GM18868 (cell line): ENCODE measurements at regions not wholly inside any gene's neighbourhood (a gene's known extent, or its start where the extent isn't known, plus 50 kb on each side); places are given as distances from the start of the nearest gene placed in this dataset.
A peak's percentile ranks its signal among the peaks of the same experiment; 100 is the strongest.
"Not testable (repeated sequence)": the region's sequence is repeated elsewhere in the genome, so short reads cannot be mapped to it uniquely, and the experiment has no call there.

Source experiments
- ATAC-seq: cut with Tn5 transposase; IDR thresholded peaks from one replicate; pipeline ENCODE4 v1.9.1; 2021; ENCODE audit warnings: mild to moderate bottlenecking, moderate library complexity; ENCODE audit not compliant: unreplicated experiment

- no peak for ATAC-seq
Observed at GRCh38 chr13:33340631-33341030, 55.1 kb upstream of the STARD13 start.

GRCh38 chr13:33341861-33342452 lies 56.4 kb upstream of the STARD13 start:
- no peak for ATAC-seq

DNA sequence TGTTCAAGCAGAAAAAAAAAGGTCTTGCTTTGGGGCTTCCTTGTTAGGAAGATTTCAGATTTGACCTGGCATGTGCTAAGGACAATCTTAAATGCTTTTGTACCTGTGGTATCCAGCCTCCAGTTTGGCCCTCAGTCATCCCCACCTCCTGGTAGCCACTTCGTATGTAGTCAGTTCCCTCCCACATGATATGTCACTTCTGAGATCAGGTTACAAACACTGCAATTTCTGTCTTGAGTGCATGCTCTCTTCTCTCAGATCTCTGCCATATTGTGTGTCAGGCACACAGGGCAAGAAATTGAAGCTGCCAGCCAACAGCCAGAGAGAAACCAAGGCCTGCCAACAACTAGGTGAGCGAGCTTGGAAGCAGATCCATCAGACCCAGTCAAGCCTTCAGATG lies 60.3 kb upstream of the STARD13 start:
- no peak for ATAC-seq

DNA sequence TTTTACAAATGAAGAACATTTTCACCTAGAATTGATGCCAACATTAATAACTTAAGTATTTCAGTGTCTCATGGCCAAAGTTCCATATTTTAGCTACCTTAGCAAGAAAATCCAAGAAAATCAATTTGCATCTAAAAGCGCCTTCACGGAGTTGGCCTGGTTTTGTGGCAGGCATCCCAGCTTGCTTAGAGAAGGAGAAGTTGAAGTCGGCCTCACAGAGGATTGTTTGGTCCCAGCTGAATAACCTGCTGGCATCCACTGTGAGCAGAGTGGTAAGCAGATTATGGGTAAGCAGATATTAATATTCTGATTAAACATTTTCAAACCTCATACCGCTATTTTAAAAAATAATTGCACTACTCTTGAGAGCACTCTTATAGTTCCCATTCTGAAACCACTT lies 62.3 kb upstream of the STARD13 start:
- ATAC-seq: no peak

GRCh38 chr13:33348366-33348765 lies 62.8 kb upstream of the STARD13 start:
- ATAC-seq: no peak

DNA sequence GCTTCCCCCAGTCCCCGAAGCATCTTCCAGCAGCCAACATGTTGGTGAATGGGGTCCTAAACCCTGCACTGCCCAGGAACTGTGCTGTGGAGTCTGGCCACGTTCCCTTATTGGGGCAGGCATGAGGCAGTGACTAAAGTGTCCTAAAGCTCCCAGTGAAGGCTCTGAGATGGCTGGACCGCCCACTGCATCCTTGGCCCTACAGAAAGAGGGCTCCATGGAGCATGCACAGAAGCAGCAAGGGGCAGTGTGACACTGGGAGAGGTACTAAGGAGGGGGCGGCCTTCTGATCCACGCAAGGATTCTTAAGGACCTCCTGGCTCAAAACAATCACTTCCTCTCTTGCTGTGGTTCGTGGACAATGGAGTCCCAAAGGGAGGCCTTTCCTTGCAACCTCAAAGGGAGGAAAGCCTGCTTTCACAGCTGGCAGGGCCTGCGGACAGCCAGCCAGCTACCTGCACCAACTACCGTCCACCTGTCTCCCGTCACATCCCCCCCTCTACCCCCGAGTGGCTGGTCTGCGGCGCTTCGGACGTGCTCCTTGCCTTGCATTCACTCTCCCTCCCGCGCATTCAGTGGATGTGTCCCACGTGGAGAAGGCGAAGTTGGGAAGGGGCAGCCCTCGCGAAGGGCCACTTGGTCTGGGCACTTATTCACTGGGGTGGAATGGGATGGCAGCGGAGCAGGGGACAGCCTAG lies 63.9 kb upstream of the STARD13 start:
- no peak for ATAC-seq

- no peak for ATAC-seq
Observed at GRCh38 chr13:33349986-33350826, 64.7 kb upstream of the STARD13 start.

DNA sequence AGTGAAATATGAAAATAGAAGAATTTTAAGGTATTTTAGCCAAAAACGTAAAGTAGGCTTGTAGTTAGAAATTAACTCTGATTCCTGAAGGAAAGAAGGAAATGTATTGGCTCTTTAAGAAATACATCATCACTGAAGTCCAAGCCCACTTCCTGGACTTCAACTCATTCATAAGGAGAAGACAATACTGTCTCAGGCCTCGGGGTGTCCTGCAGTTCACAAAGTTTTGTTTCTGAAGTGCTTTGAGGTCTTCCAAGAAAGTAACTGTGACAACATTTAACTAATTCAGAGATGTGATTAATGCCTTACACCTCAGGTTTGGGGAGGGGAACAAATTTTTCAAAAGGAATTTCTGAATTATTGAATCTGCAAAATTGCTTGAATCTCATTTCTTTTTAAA lies 65.8 kb upstream of the STARD13 start:
- ATAC-seq: no peak

DNA sequence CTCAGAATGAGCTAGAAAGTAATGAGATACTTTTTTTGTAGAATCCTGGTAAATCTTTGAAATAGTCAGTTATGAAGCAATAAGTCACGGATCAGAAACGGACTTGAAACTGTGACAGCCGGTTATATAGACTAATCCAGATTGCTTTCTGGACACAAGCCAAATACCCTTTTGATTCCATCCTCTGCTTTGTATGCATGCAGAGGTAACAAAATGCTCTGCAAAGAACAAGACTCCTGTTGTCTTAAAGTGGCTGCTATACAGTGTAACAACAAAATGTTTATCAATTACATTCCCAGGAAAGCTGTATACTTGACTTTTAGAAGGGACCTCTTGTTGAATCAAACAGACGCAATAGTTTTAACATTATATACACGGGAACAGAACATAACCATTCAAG lies 66.5 kb upstream of the STARD13 start:
- ATAC-seq: no peak

DNA sequence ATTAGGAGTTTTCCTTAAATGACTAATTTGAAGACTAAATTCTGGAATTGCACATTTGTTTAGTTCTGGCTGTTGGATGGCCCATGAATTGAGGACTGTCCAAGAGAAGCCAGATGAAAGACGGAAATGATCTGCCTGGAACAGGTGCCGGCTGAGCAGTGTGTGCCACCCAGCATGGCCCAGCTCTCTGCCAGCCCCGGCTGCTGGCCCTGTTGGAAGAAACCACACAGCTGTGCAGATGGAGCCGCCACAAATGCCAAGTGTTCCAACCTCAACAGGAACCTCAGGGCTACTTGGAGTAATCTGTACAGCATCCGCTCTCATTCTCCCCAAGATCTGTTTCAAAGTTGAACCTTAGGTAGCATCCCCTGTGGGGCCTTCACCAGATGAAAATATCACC lies 67.0 kb upstream of the STARD13 start:
- no peak for ATAC-seq

DNA sequence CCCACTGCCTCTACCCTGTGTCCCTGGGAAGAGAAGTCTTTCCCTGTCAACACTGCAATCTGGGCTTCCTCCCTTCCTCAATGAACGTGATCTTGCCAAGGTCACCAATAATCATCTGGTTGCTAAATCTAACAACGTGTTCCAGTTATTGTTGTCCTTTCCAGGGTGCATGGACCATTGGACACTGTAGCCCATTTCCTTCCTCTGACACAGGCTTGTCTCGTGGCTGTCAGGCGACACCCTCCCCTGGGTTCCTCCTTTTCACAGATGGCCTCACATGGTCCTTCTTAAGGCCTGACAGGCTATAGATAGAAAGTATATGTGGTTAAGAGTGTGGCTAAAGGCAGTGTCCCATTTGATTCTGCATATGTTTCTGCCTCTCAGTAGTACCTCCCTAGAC lies 67.7 kb upstream of the STARD13 start:
- ATAC-seq: peak; percentile 87

- no peak for ATAC-seq
Observed at GRCh38 chr13:33353646-33354045, 68.1 kb upstream of the STARD13 start.

DNA sequence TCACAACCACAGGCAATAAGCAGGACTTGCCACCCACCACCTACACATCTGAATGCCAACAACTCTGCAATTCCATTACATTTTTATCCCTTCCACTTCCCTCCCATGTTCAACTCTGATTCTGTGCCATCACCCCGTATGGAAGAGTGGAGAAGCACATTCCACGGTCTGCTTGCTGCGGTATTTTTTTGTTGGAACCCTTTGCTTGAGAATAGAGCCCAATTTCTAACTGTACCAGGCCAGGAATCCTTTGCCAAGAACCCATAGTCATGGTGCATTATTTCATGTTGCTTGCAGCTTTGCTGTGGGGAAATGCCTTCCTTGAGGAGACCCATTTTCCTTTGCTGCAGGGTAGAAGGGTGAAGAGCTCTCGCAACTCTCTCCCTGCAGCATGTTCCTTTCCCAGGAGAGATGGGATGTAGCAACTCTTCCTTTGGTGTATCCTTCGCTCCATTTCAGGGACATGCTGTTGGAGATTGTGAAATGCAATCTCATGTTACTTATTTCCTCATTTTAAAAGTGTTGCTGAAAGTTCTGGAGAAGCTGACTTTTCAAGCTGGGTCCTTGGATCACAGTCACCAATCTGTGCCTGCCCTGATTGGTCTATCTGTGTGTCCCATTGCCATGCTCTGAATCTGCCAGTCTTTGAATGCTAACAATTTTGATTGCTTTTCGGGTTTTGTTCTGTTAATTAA lies 69.8 kb upstream of the STARD13 start:
- no peak for ATAC-seq

GRCh38 chr13:33358076-33358475 lies 72.5 kb upstream of the STARD13 start:
- not testable (repeated sequence) for ATAC-seq

DNA sequence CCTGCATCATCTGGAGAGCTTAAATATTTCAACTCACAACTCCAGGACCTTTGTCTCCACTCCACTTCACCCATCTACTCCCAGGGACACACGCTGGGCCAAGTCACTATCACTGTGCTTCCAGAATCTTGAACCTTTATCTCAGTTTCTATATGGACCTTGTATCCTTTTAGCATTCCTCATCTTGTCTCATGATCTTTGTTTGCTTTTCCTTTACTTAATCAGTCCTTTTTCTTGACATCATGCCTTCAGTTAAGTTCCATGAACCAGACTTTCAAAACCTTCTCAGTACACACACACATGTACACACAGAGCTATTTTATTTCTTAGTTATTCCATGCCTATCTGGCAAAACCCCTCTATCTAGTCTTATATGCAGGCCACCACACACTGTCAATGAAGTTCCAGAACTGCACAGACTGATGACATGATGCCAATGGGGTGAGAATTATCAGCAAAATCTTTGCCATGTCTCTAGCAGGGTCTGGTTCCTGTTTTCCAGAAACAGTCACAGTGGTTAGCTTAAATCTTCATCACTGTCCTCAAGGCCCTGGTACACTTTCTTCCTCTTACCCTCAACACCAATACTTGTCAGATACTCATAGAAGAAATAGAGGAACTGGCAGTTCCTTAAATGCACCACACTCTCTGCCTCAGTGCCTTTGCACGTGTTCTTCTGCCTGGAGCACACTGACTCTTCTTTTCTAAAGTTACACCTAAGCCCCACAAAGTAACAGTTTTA lies 77.6 kb upstream of the STARD13 start:
- peak; percentile 68 for ATAC-seq

DNA sequence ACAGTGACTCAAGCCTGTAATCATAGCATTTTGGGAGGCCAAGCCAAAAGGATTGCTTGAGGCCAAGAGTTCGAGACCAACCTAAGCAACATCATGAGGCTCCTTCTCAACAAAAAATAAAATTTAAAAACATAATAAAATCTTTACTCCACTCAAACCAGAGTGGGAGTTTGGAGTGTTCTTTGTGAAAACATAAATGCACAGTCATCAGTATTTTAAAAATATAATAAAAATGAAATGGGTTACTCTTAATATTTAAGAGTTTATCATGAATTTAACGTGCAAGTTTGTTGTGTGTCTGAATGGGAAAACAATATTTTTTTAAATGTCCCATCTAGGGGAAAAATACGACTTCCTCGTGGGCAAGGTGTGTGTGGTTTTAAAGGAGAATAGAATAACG lies 78.6 kb upstream of the STARD13 start:
- no peak for ATAC-seq

DNA sequence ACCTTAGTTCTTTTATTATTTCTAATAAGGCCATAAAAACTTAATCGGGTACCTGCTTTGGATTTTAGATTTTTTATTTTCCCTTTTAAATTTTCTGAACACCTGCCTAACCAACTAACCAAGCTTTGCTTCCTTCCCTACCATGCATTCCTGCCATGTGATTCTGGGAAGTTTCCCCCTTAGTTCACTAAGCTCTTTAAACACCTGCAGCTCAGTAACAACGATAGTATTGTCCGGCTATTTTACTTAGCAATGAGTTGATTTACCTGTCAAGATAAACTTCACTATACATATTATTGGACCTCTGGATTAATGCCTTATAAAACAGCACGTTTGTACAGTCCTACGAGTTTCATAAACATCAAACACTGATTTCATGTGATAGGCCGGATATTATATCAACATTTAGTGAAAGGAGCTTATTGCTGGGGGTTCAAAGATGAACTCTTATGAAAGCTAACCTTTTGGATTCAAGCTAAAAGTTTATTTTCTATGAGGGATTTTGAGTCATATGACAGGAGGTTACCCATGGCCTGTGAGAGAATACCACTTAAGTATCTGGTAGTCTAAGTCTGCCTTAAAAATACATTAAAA lies 81.0 kb upstream of the STARD13 start:
- no peak for ATAC-seq

DNA sequence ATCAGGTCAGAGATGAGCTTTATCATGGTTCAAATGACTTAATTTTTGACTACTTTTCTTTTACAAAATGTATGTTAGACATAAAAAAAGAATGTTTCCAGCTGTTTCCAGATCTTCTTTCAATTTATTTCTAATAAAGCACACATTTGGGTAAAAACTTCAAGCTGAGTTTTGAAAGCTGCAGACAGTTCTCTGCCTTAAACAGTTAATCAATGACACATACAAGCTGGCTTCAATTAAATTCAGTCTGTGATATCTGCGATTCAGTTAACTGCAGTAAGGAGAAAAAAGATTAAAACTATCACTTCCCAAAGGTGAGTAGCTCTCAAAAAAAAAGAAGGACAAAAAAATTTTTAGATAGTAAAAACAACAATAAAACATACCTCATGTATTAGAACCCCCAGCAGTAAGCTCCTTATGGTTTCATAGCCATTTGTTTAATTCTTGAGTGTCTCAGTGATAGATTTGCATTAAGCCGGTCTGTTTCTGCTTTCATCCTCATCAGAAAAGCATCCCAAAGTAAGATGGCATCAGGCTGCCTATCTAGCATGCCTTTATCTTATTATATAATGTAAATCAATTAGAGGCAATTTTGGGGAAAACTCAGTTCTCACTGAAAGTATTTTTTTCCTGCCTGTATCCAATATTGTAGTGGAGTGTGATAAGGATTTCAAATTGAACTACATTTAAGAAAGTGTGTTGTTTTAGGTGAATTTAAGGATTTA lies 81.8 kb upstream of the STARD13 start:
- no peak for ATAC-seq

GRCh38 chr13:33367926-33368325 lies 82.4 kb upstream of the STARD13 start:
- ATAC-seq: peak; percentile 81

DNA sequence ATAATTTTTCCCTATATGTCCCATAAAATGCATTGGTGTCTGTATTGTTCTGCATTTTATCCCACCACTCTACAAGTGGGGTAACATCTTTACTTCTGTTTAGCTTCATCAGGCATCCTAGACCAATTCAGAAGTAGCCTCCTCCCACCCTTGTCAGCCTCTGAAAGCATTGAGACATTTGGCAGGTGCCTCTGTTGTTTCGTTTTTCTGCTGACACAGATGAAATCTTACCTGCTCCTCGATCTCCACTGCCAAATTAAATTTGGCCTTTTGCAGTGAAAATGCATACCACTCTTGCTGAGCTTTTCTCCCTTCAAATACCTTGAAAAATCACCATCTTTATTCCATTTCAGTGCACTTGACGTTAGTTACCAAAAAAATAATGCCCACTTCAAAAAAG lies 83.5 kb upstream of the STARD13 start:
- no peak for ATAC-seq
